UCSD-AML1 (cell line): ENCODE measurements at regions not wholly inside any gene's neighbourhood (a gene's known extent, or its start where the extent isn't known, plus 50 kb on each side); places are given as distances from the start of the nearest gene placed in this dataset.
"Not testable (repeated sequence)": the region's sequence is repeated elsewhere in the genome, so short reads cannot be mapped to it uniquely, and the experiment has no call there.

Source experiments
- DNase-seq: peaks from one replicate; lab custom pipeline; 2025; ENCODE audit not compliant: unreplicated experiment; lab: John Stamatoyannopoulos, UW

GRCh38 chr7:51640841-51641240 is 324.2 kb upstream of the COBL start:
- DNase-seq: no peak

- DNase-seq: no peak
Measured at GRCh38 chr7:51639661-51640334, 323.2 kb upstream of the COBL start.

DNA sequence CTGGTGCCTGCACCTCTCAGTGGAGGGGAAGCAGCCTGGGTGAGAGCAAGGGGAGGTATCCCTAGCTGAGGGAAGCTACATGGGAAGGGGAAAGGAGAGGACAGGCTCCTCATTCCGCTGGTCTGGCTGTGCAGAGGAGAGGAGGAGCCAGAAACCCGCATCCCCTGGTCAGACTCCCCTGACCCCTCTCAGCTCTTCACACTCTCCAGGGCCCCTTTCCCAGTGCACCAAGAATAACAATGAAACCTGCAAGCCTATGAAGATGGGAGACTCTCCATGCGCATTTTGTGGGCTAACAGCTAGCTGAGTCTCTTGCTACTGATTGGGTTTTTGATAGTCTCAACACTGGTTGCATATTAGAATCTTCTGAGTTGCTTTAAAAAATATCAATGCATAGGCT is 319.9 kb upstream of the COBL start:
- DNase-seq: no peak

GRCh38 chr7:51635775-51636174 is 319.2 kb upstream of the COBL start:
- DNase-seq: no peak

- DNase-seq: no peak
Measured at GRCh38 chr7:51634538-51634937, 317.9 kb upstream of the COBL start.

DNA sequence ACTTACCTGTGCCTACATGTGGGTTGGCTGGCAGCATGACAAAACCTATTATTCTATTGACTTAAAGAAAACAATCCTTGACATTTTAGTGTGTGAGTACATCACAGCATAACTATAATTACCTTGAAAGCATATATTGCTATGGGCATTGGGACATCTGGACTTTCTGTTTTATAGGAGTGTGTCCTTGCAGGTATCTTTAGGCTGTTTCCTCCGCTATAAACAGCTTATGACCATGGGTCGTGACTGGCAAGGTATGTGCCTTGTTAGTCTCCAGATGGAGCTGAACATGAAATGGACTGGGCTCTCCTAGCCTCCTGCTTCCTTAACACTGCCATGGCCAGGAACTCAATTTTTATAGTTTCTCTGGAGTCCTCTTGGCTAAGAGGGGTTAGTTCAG is 317.4 kb upstream of the COBL start:
- DNase-seq: no peak

- no peak for DNase-seq
Measured at GRCh38 chr7:51633596-51633995, 317.0 kb upstream of the COBL start.

DNA sequence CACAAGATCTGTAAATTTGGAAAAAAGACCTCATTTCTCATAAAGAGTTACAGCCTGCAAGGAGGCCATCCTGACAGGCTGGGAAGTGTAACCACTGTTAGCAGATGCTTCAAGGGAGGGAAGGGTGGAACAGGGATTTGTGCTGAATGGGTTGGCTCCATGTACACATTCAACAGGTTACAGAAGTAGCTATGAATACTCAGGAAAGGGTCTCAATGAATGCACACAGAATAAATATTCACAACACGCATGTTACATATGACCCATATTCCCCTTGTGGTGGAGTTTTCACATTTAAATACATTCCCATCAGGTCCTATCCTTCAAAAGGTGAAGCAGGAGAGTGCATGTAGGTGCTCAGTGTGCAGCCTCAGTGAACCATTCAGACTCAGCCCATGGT is 316.4 kb upstream of the COBL start:
- DNase-seq: no peak

DNA sequence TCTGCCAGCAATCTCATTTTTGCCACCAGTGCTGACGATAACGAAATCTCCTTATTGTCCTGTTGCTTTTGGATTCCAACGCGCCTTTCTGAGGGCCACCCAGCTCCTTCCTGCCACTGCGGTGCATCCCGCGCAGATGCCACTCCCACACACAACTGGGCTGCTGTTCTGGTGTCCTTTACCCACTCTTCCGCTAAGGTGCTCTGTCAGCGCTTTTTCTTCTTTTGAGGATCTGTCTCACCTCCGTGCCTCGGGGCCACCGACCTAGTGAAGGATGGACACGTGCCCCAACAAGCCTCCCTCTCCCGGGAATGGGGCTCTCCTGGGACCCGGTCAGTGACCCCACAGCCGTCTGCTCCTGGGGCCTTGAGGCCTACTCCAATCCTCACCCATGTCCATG is 314.3 kb upstream of the COBL start:
- no peak for DNase-seq

- DNase-seq: no peak
Measured at GRCh38 chr7:51629206-51629605, 312.6 kb upstream of the COBL start.

DNA sequence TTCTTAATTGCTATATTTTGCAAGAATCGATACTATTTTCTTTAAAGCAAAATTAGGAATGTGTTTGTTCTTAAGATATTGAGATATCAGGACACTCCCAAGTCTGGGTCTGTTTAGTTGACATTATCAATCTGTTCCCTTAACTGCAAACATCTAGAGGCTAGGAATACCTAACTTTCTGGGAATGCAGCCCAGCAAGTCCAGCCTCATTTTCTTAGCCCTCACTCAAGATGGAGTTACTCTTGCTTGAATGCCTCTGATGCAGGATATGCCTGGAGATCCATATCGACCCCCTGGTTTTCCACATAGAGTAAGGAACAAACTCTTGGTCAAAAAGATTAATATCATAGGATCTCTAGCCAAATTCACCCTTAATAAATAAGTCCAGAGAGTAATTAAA is 305.3 kb upstream of the COBL start:
- no peak for DNase-seq

DNA sequence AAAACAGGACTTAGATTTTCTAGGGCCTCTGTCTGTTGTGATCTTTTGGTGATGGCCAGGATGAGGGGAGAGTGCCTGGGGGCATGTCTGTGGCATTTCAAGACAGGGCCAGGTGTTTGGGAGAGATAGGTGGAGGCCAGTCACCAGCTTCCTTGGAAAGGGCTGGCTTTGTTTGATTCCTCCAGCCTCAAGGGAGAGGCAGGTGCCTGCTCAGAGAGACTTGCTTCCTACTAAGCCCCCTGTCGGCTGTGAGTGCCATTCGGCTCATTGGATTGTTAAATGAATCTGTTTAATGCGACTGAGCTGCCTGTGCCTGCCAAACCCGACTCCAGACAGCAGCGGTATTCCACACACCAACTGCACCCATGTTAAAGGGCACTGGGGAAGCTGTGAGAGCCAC is 304.1 kb upstream of the COBL start:
- DNase-seq: no peak

GRCh38 chr7:51619880-51620279 is 303.3 kb upstream of the COBL start:
- DNase-seq: no peak

DNA sequence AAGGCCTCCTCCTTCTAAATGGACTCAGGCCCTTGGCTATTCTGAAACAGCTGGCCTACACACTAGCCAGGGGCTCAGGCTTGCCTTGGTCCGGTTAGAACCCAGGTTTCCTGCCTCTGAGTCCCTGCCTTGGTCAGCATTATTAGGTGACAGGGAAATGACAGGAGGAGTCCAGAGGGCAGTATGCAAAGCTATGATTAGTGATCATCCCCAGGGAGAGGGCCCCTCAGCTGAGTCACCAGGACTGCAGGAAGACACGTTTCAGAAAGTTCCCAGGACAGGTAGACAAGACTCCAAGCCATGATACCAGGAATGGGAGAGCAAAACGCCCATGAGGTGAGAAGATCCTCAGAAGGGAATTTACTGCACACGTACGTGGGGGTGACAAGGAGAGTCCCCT is 301.1 kb upstream of the COBL start:
- no peak for DNase-seq

DNA sequence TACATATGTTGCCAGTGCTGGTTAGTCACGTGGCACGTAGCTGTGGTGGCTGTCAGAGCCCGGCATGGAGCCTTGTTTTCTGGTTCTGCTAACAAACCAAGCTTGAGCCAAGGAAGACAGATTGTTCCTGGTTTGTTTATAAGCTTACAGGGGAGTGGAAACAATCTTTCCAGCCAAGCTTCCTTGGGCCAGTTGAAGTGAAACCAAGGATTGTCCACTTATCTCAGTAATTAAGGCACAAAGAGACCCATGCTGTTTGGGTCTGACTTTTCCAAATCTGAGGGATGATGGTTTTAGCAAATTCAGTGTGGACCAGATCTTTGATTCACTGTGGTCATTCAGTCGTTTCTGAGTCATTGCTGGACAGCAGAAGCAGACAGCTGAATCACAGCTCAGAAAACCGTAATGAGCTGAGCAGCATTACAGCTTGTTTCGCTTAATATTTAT is 297.3 kb upstream of the COBL start:
- no peak for DNase-seq

GRCh38 chr7:51611937-51612336 is 295.3 kb upstream of the COBL start:
- DNase-seq: no peak

- no peak for DNase-seq
Measured at GRCh38 chr7:51607447-51607846, 290.8 kb upstream of the COBL start.

DNA sequence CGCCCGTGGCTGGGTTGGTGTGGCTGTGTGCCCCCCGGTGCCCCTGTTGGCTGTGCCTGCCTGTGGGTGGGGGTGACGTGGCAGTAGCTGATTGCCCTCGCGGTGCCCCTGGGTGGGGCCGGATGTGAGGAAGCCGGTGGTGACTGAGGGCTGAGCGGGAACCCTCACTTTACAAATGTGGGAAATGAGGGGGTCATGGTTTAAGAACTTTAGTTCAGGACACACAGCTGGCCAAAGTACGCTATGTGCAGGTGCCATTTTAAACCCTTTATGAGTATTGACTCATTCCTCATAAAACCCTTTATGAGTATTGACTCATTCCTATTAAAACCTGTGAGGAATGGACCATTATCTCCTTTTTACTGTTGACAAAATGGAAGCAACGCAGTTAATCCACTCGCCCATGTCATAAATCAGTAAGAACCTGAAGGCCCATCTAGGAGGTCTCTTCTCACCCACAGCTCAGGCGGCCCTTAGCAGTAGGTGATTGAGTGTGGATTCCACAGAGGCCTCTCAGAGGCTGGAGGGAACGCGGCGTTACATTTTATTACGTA is 290.1 kb upstream of the COBL start:
- no peak for DNase-seq

DNA sequence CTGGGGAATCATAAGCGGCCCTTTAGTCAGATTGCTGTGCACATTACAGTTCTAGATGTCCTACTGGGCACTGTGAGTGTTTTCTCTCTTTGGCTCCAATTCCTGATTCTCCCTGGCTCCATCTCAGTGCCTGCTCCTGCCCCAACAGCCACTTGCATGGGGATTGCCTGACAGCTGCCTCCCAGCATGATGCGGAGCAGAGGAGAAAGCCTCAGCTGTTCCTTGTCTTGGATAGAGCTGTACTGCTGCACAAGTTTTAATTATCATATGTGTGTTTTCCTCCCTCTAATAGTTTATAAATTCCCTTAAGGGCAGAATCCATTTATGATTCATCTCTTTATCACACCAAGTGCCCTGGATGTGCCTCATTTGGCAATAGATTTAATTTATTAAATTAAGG is 285.8 kb upstream of the COBL start:
- no peak for DNase-seq

- no peak for DNase-seq
Measured at GRCh38 chr7:51601461-51601860, 284.9 kb upstream of the COBL start.

DNA sequence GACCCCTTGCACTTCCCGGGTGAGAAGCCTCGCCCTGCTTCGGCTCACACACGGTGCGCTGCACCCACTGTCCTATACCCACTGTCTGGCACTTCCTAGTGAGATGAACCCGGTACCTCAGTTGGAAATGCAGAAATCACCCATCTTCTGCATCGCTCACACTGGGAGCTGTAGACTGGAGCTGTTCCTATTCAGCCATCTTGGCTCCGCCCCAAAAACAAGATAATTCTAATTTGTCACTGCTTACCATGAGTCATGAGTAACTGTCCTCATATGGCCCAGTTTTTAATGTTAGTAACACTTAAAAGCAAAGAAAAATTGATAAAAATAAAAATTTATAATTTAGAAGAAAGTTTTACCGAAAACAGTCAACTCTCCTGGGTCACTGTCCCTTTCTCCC is 283.3 kb upstream of the COBL start:
- DNase-seq: not testable (repeated sequence)

DNA sequence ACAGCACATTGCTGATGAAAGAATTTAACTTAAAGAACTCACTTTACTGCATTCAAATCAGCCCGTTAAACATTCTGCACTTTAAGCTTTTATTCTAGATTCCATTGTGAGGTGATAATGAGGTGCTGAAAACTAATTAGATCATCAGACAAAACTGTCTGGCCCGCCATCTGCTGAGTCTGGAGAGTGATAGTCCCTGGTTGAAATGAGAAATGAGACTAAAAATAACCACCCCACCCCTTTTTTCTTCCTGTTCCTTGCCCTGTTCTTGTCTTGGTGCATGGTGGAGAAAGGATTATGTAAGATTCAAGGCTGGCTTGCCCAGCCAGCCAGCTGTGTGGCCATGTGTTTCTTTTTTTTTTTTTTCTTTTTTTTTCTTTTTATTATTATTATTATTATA is 277.0 kb upstream of the COBL start:
- DNase-seq: no peak
